PC-9 (cell line): ENCODE measurements at regions not wholly inside any gene's neighbourhood (a gene's known extent, or its start where the extent isn't known, plus 50 kb on each side); places are given as distances from the start of the nearest gene placed in this dataset.

Experiments
- BruUV-seq: library from RNA; stranded (reverse); fragments of 400-500 nt; replicated peaks from 2 replicates; lab custom pipeline; 2021; lab: Mats Ljungman, UMichigan
- CTCF ChIA-PET: fragments of 300-600 bp; sonication (Branson Sonifier 250); formaldehyde crosslinking; loops from one replicate; lab custom pipeline; 2022; ENCODE audit warnings: antibody characterized with exemption; lab: Charles Lee
- POLR2A ChIA-PET: fragments of 300-600 bp; sonication (Branson Sonifier 250); formaldehyde crosslinking; loops from one replicate; lab custom pipeline; 2022; ENCODE audit warnings: antibody characterized with exemption; ENCODE audit not compliant: unreplicated experiment; lab: Charles Lee
- DNase-seq, 2 experiments: peaks; one replicate each; pipeline versions ENCODE4 v3.0.0 to v3.0.0-alpha.2; 2015 to 2022; ENCODE audit warnings: mixed read lengths in 1 of 2
- H2AFZ ChIP-seq: fragments of 200-600 bp; sonication (generic); 2 replicates; pipeline ENCODE4 v1.8.1; 2017; ENCODE audit warnings: antibody characterized with exemption
- H3F3A ChIP-seq: fragments of 200-600 bp; sonication (generic); 2 replicates; pipeline ENCODE4 v1.8.1; 2017; ENCODE audit warnings: antibody characterized with exemption, mild to moderate bottlenecking, low read depth; ENCODE audit not compliant: insufficient read depth
- H3K27ac ChIP-seq: fragments of 200-600 bp; sonication (generic); 2 replicates; pipeline ENCODE4 v1.6.1; 2016; ENCODE audit warnings: mixed run types
- H3K27me3 ChIP-seq: fragments of 200-600 bp; sonication (generic); 2 replicates; pipeline ENCODE4 v1.6.1; 2016; ENCODE audit warnings: low read depth, mixed run types; ENCODE audit not compliant: insufficient read depth
- H3K36me3 ChIP-seq: fragments of 200-600 bp; sonication (generic); 2 replicates; pipeline ENCODE4 v1.6.1; 2016; ENCODE audit warnings: low read depth, mixed run types
- H3K4me1 ChIP-seq: fragments of 200-600 bp; sonication (generic); replicated peaks from 2 replicates; pipeline ENCODE4 v1.6.1; 2016; ENCODE audit warnings: mixed run types; ENCODE audit not compliant: insufficient read depth
- H3K4me2 ChIP-seq: fragments of 200-600 bp; sonication (generic); 2 replicates; pipeline ENCODE4 v1.6.1; 2017; ENCODE audit warnings: mixed run types
- H3K4me3 ChIP-seq: fragments of 200-600 bp; sonication (generic); 2 replicates; pipeline ENCODE4 v1.6.1; 2016; ENCODE audit warnings: mixed run types
- H3K79me2 ChIP-seq: fragments of 200-600 bp; sonication (generic); 2 replicates; pipeline ENCODE4 v1.6.1; 2017; ENCODE audit warnings: low read depth, mixed run types
- H3K9me2 ChIP-seq: fragments of 200-600 bp; sonication (generic); 2 replicates; pipeline ENCODE4 v1.8.1; 2017; ENCODE audit warnings: mild to moderate bottlenecking; ENCODE audit not compliant: insufficient read depth
- H3K9me3 ChIP-seq: fragments of 200-600 bp; sonication (generic); 2 replicates; pipeline ENCODE4 v1.8.1; 2016; ENCODE audit warnings: low read depth; ENCODE audit not compliant: insufficient read depth
- H4K20me1 ChIP-seq: fragments of 200-600 bp; sonication (generic); 2 replicates; pipeline ENCODE4 v1.8.1; 2017; ENCODE audit not compliant: insufficient read depth
- CTCF ChIP-seq: fragments of 200-600 bp; sonication (generic); conservative IDR thresholded peaks from 2 replicates; pipeline ENCODE4 v1.6.1; 2017; ENCODE audit warnings: mixed run types, antibody characterized with exemption, mild to moderate bottlenecking, moderate library complexity
- EZH2 ChIP-seq: fragments of 200-600 bp; sonication (generic); IDR thresholded peaks from 2 replicates; pipeline ENCODE4 v1.8.0; 2017; ENCODE audit warnings: antibody characterized with exemption, low read depth
- intact Hi-C: fragments of 100-400 bp; cut with micrococcal nuclease; formaldehyde crosslinking; loops from one replicate; pipeline ENCODE4 v1.10.0; 2022; ENCODE audit not compliant: unreplicated experiment

- H3K4me1 ChIP-seq: no peaks in the 10 kb centered on the region
- intact Hi-C loops: no loop called here
- H3K4me2 ChIP-seq: no peak overlapping the region
Observed at GRCh38 chr18:30544141-30544540, 498.4 kb downstream of the DSC3 start.

DNA sequence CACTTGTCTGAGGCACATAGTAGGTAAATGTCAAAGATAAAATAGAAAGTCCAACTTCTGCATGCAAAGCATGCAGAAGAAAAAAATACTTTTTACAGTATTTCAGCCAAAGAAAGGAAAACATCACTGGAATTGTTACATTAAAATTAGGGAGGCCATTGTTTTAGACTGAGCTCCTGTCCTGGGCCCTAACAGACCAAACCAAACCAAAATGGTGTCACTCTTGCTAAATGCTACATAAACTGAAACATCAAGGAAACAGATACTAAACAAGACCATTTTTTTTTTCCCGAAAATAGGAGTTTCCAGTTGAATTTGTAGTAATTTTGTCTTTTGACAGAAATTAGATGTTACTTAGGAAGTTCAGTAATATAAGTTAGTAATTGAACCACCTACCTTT is 508.8 kb downstream of the DSC3 start:
- BruUV-seq: no TSS peak
- Histone ChIP-seq H3K79me2 (no peaks in the 10 kb centered on the region), H3K4me1 (no peaks in the 10 kb centered on the region), H3K4me3 (no peak overlapping the region), H3F3A (no peaks in the 10 kb centered on the region), H3K9me2 (no peaks in the 10 kb centered on the region), H2AFZ (no peak overlapping the region), H3K36me3 (no peaks in the 10 kb centered on the region), H4K20me1 (no peaks in the 10 kb centered on the region), H3K27ac (no peak overlapping the region), H3K27me3 (no peaks in the 10 kb centered on the region), H3K9me3 (no peaks in the 10 kb centered on the region), H3K4me2 (no peak overlapping the region)
- ChIA-PET CTCF (no interaction called here), POLR2A (no interaction called here)
- DNase-seq: no peak
- intact Hi-C loops: no loop called here
- TF ChIP-seq EZH2: no peak
- TF ChIP-seq CTCF: no peak

More at GRCh38 chr18:30544141-30544540, 498.4 kb downstream of the DSC3 start:
- DNase-seq: no peak
- Histone ChIP-seq H3K9me3 (no peaks in the 10 kb centered on the region), H2AFZ (no peak overlapping the region), H3F3A (no peaks in the 10 kb centered on the region), H3K79me2 (no peaks in the 10 kb centered on the region), H4K20me1 (no peaks in the 10 kb centered on the region), H3K27ac (no peak overlapping the region), H3K9me2 (no peaks in the 10 kb centered on the region), H3K4me3 (no peak overlapping the region), H3K27me3 (no peaks in the 10 kb centered on the region), H3K36me3 (no peaks in the 10 kb centered on the region)
- BruUV-seq: no TSS peak
- ChIA-PET CTCF (no interaction called here), POLR2A (no interaction called here)
- TF ChIP-seq CTCF (no peak), EZH2 (no peak)

DNA sequence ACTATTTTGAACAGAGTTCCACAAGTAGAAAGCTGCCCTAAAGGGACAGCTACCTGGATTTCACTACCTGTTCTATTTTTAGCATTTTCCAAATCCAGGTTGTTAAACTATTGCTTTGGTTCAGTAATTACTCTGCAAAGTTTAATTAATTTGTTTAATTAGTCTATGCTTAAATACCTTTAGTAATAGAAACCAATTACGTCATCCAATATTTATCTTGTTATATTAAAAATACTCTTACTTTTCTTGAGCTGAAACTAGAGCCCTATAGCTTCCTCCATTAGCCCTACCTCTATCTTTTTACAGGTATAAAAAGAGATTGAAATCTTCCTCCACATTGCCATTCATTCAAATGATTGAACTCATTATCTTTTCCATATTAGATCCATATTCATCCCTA is 514.6 kb downstream of the DSC3 start:
- DNase-seq: no peak
- Histone ChIP-seq H3K4me1 (no peaks in the 10 kb centered on the region), H3K9me3 (no peaks in the 10 kb centered on the region), H3K36me3 (no peaks in the 10 kb centered on the region), H2AFZ (no peak overlapping the region), H4K20me1 (no peaks in the 10 kb centered on the region), H3K27me3 (no peaks in the 10 kb centered on the region), H3K9me2 (no peaks in the 10 kb centered on the region), H3K4me3 (no peak overlapping the region), H3F3A (no peaks in the 10 kb centered on the region), H3K27ac (no peak overlapping the region), H3K4me2 (no peak overlapping the region), H3K79me2 (no peaks in the 10 kb centered on the region)
- intact Hi-C loops: no loop called here
- TF ChIP-seq CTCF (no peak), EZH2 (no peak)
- no TSS peak for BruUV-seq
- ChIA-PET CTCF (no interaction called here), POLR2A (no interaction called here)
